HEK293 (cell line): ENCODE measurements at regions not wholly inside any gene's neighbourhood (a gene's known extent, or its start where the extent isn't known, plus 50 kb on each side); places are given as distances from the start of the nearest gene placed in this dataset.

Source experiments
- CTCF ChIA-PET: fragments of 350-600 bp; formaldehyde crosslinking; extraction: SDS; loops from one replicate; lab custom pipeline; 2021; ENCODE audit warnings: antibody characterized with exemption; lab: Yijun Ruan, JAX
- POLR2A ChIA-PET: fragments of 300-600 bp; formaldehyde crosslinking; extraction: SDS; loops from one replicate; lab custom pipeline; 2020; ENCODE audit warnings: antibody characterized with exemption, inconsistent platforms; lab: Yijun Ruan, JAX
- H3K27ac ChIP-seq: fragments of 200-500 bp; sonication (Bioruptor generic); 2 replicates; pipeline ENCODE4 v1.5.1; 2014; ENCODE audit warnings: low read depth, low read length, control low read depth, inconsistent platforms; ENCODE audit errors: extremely low read depth
- H3K36me3 ChIP-seq, 2 experiments: fragments of 200-500 bp in 1 of 2; sonication (Bioruptor generic) in 1 of 2; 1 replicate in 1 of 2; 2 replicates in 1 of 2; pipeline ENCODE4 v1.5.1; 2014 to 2017; ENCODE audit warnings: inconsistent platforms in 2 of 2, low read length in 2 of 2; ENCODE audit not compliant: control insufficient read depth in 2 of 2, insufficient read depth in 1 of 2
- H3K4me1 ChIP-seq: fragments of 200-500 bp; sonication (Bioruptor generic); 2 replicates; pipeline ENCODE4 v1.5.1; 2014; ENCODE audit warnings: mild to moderate bottlenecking, low read length, inconsistent platforms; ENCODE audit not compliant: control insufficient read depth, insufficient read depth
- H3K4me3 ChIP-seq: 2 replicates; pipeline ENCODE4 v1.5.1; 2011; ENCODE audit warnings: low read depth, mild to moderate bottlenecking, control low read depth, low read length, moderate library complexity
- H3K9me3 ChIP-seq: fragments of 200-500 bp; sonication (Bioruptor generic); 2 replicates; pipeline ENCODE4 v1.5.1; 2014; ENCODE audit warnings: low read depth, low read length, inconsistent platforms; ENCODE audit not compliant: control insufficient read depth, insufficient read depth
- FEZF1 ChIP-seq: fragments of 450-650 bp; formaldehyde crosslinking; IDR thresholded peaks from 2 replicates; pipeline ENCODE4 v1.5.1; 2016; ENCODE audit warnings: missing biosample characterization, missing genetic modification characterization
- PATZ1 ChIP-seq: fragments of 450-650 bp; formaldehyde crosslinking; IDR thresholded peaks from 2 replicates; pipeline ENCODE4 v1.5.1; 2016; ENCODE audit warnings: missing biosample characterization, missing genetic modification characterization
- PBX3 ChIP-seq: sonication (generic); formaldehyde crosslinking; IDR thresholded peaks from 2 replicates; pipeline ENCODE4 v1.8.1; 2022; ENCODE audit warnings: mild to moderate bottlenecking, moderate library complexity, missing genetic modification reagents
- SETDB1 ChIP-seq: IDR thresholded peaks from one replicate; pipeline ENCODE4 v1.6.1; 2017; ENCODE audit warnings: mild to moderate bottlenecking, low read length, moderate library complexity, mixed read lengths; ENCODE audit not compliant: insufficient read length
- ZBTB21 ChIP-seq: fragments of 450-650 bp; formaldehyde crosslinking; IDR thresholded peaks from 2 replicates; pipeline ENCODE4 v1.5.1; 2017; ENCODE audit warnings: missing biosample characterization, missing genetic modification characterization
- ZNF239 ChIP-seq: fragments of 450-650 bp; formaldehyde crosslinking; IDR thresholded peaks from 2 replicates; pipeline ENCODE4 v1.5.1; 2016; ENCODE audit warnings: missing biosample characterization, missing genetic modification characterization
- ZNF24 ChIP-seq: fragments of 450-650 bp; formaldehyde crosslinking; IDR thresholded peaks from 2 replicates; pipeline ENCODE4 v1.5.1; 2016; ENCODE audit warnings: missing biosample characterization, missing genetic modification characterization
- ZNF280D ChIP-seq: fragments of 450-650 bp; formaldehyde crosslinking; IDR thresholded peaks from 2 replicates; pipeline ENCODE4 v1.5.1; 2016; ENCODE audit warnings: missing biosample characterization, missing genetic modification characterization
- ZNF311 ChIP-seq: fragments of 450-650 bp; formaldehyde crosslinking; IDR thresholded peaks from 2 replicates; pipeline ENCODE4 v1.5.1; 2017; ENCODE audit warnings: missing biosample characterization, missing genetic modification characterization, borderline replicate concordance
- ZNF426 ChIP-seq: fragments of 450-650 bp; formaldehyde crosslinking; IDR thresholded peaks from 2 replicates; pipeline ENCODE4 v1.5.1; 2017; ENCODE audit warnings: missing biosample characterization, missing genetic modification characterization, mild to moderate bottlenecking, inconsistent platforms, moderate library complexity
- ZNF571 ChIP-seq: fragments of 450-650 bp; formaldehyde crosslinking; IDR thresholded peaks from 2 replicates; pipeline ENCODE4 v1.5.0; 2017; ENCODE audit warnings: missing biosample characterization, missing genetic modification characterization
- ZNF580 ChIP-seq: fragments of 450-650 bp; formaldehyde crosslinking; IDR thresholded peaks from 2 replicates; pipeline ENCODE4 v1.5.1; 2016; ENCODE audit warnings: missing biosample characterization, missing genetic modification characterization
- ZNF629 ChIP-seq: fragments of 450-650 bp; formaldehyde crosslinking; IDR thresholded peaks from 2 replicates; pipeline ENCODE4 v1.5.1; 2017; ENCODE audit warnings: missing biosample characterization, missing genetic modification characterization
- TF ChIP-seq, protein P1 (sequence below): fragments of 450-650 bp; formaldehyde crosslinking; IDR thresholded peaks from 2 replicates; pipeline ENCODE4 v1.5.1; 2016; ENCODE audit warnings: missing biosample characterization, missing genetic modification characterization
- TF ChIP-seq, protein P2 (sequence below): fragments of 450-650 bp; formaldehyde crosslinking; IDR thresholded peaks from 2 replicates; pipeline ENCODE4 v1.5.1; 2017; ENCODE audit warnings: missing biosample characterization, missing genetic modification characterization

DNA sequence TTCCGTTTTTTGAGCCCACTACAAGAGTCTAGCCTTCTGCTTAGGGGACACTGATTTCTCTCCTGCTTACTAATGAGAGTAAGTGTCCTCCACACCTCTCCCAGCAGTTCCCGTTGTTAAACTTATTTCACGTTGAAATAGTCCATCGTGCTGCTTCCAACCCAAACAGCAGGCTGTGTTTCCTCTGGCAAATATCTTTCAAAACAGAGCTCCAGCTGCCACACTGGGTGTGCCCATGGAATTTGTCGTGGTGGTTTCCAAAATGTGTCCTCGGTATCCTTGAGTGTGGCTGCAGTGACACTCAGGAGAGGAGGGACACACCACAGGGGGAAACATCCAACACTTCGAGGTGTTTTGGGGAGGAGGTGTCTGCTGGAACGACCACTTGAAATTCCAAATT, 176.5 kb upstream of the RALGAPA2 start (continued):
- TF ChIP-seq PATZ1 (no peak), ZNF580 (tag by site-specific recombination) (no peak), FEZF1 (tag by site-specific recombination) (no peak), ZNF311 (tag by site-specific recombination) (no peak)

DNA sequence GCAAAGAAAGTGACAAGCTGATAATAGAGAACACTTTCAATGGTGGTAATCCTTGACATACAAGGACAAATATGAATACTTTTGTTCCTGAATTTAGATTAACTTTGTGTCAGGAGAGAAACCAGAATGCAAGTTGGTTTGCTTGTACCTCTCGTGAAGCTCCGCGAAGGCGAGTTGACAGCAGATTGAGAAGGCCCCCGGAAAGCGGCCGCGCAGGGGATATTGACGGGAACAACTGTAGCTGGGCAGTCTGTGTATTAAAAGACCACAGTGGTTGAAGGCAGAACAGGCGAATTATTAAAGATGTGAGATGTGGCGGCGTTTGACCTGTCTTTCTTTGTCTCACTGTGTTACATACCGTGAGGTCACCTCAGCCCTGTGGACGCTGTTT, 175.8 kb upstream of the RALGAPA2 start:
- ChIA-PET CTCF (no interaction called here), POLR2A (no interaction called here)
- no peak overlapping the region for H3K27ac ChIP-seq
- TF ChIP-seq ZBTB21 (tag by site-specific recombination) (no peak), ZNF426 (no peak), ZNF571 (tag by site-specific recombination) (no peak), ZNF24 (tag by site-specific recombination) (no peak)
- TF ChIP-seq, all 188 proteins: peak for 0
- Histone ChIP-seq H3K9me3 (no peaks in the 10 kb centered on the region), H3K36me3 (no peaks in the 10 kb centered on the region), H3K4me3 (no peak overlapping the region), H3K4me1 (no peaks in the 10 kb centered on the region)

DNA sequence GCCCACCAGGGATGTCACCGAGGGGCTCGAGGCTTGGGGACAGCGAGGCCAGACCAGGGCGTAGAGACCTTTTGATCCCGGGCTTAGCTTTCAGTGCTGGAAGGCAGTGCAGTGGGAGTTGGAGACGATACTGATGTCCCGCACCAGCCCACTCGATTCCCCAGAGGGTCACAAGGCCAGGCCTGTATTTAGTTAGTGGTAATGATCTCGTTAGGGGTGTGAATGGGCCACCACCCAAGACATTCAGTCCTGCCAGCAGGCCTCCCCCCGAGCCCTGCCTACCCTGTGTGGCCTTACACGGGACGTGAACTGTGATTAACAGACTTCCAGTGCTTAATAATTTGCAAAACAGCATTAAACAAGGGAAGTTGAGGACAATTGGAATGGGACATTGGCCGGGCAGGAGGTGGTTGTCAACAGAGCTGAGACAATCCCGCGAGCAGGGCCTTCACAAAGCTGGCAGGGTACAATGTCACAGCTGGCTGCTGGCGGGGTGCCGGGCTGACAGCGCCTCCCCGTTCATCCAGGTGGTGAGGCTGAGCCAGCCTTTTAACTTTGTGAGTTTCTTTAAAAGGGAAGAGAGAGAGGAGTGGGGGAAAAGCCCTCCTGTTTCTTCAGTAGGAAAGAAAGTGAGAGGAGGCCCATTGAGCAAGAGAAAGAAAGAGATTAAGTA, 175.3 kb upstream of the RALGAPA2 start:
- ChIA-PET POLR2A (no interaction called here), CTCF (no interaction called here)
- Histone ChIP-seq H3K4me3 (no peak overlapping the region), H3K27ac (no peak overlapping the region), H3K9me3 (no peaks in the 10 kb centered on the region), H3K4me1 (no peaks in the 10 kb centered on the region), H3K36me3 (no peaks in the 10 kb centered on the region)
- TF ChIP-seq PBX3 (no peak), ZNF629 (tag by site-specific recombination) (no peak), ZNF239 (tag by site-specific recombination) (no peak), SETDB1 (no peak), ZNF280D (no peak)
- TF ChIP-seq, protein P1, sequence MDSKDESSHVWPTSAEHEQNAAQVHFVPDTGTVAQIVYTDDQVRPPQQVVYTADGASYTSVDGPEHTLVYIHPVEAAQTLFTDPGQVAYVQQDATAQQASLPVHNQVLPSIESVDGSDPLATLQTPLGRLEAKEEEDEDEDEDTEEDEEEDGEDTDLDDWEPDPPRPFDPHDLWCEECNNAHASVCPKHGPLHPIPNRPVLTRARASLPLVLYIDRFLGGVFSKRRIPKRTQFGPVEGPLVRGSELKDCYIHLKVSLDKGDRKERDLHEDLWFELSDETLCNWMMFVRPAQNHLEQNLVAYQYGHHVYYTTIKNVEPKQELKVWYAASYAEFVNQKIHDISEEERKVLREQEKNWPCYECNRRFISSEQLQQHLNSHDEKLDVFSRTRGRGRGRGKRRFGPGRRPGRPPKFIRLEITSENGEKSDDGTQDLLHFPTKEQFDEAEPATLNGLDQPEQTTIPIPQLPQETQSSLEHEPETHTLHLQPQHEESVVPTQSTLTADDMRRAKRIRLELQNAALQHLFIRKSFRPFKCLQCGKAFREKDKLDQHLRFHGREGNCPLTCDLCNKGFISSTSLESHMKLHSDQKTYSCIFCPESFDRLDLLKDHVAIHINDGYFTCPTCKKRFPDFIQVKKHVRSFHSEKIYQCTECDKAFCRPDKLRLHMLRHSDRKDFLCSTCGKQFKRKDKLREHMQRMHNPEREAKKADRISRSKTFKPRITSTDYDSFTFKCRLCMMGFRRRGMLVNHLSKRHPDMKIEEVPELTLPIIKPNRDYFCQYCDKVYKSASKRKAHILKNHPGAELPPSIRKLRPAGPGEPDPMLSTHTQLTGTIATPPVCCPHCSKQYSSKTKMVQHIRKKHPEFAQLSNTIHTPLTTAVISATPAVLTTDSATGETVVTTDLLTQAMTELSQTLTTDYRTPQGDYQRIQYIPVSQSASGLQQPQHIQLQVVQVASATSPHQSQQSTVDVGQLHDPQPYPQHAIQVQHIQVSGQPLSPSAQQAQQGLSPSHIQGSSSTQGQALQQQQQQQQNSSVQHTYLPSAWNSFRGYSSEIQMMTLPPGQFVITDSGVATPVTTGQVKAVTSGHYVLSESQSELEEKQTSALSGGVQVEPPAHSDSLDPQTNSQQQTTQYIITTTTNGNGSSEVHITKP (tag by site-specific recombination): no peak
- TF ChIP-seq, protein P2, sequence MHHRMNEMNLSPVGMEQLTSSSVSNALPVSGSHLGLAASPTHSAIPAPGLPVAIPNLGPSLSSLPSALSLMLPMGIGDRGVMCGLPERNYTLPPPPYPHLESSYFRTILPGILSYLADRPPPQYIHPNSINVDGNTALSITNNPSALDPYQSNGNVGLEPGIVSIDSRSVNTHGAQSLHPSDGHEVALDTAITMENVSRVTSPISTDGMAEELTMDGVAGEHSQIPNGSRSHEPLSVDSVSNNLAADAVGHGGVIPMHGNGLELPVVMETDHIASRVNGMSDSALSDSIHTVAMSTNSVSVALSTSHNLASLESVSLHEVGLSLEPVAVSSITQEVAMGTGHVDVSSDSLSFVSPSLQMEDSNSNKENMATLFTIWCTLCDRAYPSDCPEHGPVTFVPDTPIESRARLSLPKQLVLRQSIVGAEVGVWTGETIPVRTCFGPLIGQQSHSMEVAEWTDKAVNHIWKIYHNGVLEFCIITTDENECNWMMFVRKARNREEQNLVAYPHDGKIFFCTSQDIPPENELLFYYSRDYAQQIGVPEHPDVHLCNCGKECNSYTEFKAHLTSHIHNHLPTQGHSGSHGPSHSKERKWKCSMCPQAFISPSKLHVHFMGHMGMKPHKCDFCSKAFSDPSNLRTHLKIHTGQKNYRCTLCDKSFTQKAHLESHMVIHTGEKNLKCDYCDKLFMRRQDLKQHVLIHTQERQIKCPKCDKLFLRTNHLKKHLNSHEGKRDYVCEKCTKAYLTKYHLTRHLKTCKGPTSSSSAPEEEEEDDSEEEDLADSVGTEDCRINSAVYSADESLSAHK (tag by site-specific recombination): no peak
